ENCODE measurements at regions not wholly inside any gene's neighbourhood (a gene's known extent, or its start where the extent isn't known, plus 50 kb on each side); places are given as distances from the start of the nearest gene placed in this dataset.
"Not testable (repeated sequence)": the region's sequence is repeated elsewhere in the genome, so short reads cannot be mapped to it uniquely, and the experiment has no call there.

DNA sequence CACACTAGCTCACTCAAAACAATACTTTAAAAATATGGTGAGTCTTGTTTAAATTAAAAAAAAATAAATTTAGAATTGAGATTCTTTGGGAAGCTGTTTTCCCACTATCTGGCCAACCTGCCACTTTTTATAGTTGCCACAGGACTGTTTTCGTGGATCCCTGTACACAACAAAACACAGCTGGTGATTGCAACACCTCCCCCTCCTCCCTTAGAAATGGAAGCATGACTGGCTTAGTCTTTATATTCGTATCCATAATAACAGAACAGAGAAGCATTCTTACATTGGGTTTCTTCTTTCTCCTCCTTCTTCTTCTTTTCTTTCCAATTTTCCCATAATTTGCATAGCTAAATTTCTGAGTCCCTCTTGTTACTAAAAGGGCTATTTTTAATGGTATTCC, 79.5 kb upstream of the GJB6 start:
- DNase-seq, result no peak

DNA sequence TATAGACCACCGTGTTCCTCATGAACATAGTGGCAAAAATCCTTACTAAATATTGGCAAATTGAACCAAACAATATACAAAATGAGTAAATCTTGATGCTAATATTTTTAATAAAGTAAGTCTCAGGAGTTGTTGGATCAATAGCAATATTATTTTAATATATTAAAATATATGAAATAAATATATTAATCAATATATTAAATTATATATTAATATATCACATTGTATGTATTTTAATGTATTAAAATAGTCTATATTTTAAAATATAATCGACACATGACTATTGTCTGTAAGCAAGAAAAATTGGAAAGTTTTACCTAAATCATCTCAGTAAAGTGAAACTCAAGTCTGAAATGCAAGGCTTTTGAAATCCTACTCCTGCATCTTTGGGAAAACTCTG, 78.9 kb upstream of the GJB6 start:
- no peak for DNase-seq

DNA sequence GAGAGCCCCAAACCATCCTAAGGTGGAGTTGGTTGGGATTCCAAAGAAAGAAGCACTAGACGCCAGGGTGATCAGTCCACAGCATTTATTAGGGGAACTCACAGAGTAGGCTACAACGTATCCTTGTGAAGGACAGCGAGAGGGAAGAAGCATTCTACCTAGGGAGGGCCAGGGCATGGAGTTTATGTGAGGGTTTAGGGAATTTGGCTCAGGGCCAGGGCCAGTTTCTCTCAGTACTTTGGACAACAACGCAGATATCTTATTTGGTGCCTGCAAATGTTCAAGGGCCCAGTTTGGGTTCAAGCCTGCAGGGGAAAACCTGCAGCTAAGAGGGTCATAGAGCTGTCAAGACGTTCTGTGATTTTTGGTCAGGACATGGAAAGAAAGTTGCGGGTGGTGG, 73.9 kb upstream of the GJB6 start:
- DNase-seq, result no peak

DNA sequence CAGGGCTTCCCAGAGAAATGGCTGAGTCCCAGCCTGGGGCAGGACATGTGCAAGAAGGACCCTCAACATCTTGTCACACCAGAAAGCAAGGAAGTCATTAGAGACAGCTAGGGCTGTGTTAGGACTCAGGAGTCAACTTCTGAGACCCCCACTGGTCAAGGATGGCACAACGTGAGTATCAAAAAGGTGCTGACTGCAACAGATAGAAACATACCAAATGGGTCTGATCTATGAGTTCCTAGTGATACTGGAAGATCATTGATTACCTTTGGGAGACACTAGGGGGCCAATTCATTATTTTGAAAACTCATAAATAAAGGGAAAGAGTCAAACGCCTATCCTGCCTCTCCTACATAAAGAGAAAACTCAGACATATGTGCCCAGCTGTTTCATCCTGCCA, 73.5 kb upstream of the GJB6 start:
- no peak for DNase-seq

DNA sequence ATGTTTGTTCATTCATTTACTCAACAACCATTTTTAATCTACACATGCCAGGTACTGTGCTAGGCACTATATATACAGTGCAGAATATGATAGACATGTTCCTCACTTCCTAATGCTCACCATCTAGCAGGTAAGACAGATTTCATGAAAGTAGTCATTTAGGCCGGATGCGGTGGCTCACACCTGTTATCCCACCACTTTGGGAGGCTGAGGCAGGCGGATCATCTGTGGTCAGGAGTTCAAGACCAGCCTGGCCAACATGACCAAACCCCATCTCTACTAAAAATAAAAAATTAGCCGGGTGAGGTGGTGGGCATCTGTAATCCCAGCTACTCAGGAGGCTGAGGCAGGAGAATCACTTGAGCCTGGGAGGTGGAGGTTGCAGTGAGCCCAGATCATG, 71.9 kb upstream of the GJB6 start:
- DNase-seq, result not testable (repeated sequence)

DNA sequence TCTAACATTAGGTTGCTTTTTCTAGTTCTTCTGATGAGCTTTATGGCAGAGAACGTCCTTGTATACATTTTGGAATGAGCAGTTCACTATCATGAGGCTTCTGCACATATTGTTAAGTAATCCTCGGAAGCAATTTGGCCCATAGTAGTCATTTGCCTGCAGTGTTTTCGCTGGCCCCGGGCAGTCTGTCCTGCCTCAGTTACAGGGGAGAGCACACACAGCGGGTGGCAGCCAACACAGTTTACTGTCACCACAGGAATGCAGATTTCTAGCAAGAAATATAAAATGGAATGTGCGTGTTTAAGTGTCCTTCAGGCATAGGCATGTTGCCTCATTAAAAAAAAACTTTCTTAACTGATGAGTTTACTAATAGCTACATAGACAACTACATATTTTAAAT, 71.5 kb upstream of the GJB6 start:
- peak; percentile 87 for DNase-seq

DNA sequence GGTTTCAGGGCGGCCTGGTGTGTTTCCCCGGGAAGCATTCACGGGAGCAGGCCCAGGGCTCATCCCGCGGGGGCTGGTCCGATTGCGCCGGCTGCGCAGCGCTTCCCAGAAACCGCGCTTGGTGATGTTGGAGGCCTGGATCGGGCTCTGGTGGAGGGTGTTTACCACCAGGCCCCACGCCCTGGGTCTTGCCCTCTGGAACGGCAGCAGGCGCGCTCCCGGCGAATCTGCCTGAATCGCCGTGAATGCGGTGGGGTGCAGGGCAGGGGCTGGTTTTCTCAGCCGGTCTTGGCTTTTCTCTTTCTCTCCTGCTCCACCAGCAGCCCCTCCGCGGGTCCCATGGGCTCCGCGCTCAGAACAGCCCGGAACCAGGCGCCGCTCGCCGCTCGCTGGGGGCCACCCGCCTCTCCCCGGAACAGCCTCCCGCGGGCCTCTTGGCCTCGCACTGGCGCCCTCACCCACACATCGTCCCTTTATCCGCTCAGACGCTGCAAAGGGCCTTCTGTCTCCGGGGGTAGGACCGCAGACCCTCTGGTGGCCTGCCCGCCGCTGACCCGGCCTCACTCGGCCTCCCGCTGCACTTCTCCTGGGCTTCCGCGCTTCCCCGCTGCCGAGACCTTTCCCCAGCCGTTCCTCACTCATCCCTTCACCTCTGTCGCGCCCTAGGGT, 69.4 kb upstream of the GJB6 start:
- DNase-seq, result peak; percentile 21

DNA sequence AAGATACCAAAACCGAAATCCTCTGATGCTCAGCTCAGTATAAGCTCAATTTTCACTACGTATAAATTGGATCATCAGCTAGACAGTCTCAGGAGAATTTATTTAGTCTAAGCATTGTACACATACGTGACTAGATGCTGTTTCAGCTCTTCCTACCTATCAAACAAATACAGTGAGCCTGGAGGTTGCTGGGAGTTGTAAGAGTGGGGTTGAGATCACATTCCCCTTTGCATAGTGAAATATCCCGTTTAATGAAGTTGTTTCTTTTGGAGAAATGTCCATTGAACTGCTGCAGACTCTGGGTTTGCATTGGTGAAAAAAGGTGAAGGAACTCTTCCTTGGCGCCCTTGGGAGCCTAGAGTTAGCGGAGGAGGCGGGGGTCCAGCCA, 68.9 kb upstream of the GJB6 start:
- no peak for DNase-seq

DNA sequence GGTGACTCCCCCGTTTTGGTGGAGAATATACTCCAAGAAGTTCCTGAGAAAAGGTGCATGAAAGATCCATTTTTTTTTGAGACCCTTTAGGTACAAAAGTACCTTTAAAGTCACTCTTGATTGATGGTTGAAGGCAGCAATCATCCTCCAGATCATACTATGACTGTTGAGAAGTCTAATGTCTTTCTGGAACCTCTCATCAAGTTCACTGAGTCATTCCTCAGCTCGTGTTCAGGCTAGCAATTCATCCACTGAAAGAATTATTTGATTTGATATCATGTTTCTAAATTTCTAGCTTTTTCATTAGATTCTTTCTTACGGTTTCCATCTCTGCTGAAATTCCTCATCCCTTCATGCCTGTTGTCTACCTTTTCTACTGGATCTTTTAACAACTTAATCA, 65.1 kb upstream of the GJB6 start:
- DNase-seq, result no peak

DNA sequence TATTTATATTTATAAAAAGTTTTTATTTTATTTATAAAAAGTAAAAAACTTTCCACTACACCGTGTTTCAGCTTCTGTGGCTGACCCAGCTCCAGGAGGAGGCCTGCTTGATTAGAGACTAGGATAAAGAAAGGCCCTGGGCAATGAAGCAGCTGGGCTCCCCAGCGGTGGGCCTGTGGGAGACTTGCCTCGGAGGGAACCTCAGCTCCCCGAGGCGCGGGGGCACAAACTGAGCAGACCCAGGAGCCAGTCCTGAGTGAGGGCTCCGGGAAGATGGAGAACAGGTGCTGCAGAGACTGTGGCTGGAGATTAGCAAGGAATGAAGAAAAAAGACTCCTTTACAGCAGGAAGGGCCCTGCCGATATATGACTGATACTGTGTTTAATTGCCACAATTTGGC, 63.8 kb upstream of the GJB6 start:
- DNase-seq, result no peak

DNA sequence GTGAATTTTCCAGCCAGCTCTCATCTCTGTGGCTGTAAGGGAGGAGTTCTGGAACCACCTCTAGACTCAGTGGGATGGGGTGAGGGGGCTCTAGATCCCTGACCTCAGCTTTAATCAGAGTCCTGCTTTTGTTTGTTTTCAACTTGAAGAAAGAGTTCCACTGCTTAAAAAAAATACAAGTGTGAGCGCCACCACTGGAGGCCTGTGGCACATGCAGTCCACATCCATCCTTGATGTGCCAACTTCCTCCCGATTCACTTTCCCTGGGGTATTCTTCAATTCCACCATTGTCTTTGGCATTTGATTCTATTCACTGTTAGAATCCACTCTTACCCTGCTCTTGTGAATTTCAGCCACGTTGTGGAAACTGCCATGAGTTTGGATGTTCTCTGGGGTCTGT, 62.4 kb upstream of the GJB6 start:
- no peak for DNase-seq

DNA sequence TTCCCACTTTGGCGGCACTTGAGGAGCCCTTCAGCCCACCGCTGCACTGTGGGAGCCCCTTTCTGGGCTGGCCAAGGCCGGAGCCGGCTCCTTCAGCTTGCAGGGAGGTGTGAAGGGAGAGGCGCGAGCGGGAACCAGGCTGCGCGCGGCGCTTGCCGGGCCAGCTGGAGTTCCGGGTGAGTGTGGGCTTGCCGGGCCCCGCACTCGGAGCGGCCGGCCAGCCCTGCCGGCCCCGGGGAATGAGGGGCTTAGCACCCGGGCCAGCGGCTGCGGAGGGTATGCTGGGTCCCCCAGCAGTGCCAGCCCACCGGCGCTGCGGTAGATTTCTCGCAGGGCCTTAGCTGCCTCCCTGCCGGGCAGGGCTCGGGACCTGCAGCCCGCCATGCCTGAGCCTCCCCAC, 60.2 kb upstream of the GJB6 start:
- not testable (repeated sequence) for DNase-seq

DNA sequence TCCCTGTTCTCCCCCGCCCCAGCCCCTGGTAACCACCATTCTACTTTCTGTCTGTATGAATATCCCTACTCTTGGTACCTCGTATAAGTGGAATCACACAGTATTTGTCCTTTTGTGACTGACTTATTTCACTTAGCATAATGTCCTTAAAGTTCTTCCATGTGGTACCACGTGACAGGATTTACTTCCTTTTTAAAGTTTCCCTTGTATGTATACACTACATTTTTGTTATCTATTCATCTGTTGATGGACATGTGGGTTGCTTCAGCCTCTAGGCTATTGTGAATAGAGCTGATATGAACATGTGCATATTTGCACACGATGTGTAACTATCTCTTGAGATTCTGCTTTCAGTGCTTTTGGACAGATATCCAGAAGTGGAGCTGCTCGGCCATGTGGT, 59.6 kb upstream of the GJB6 start:
- DNase-seq, result no peak

DNA sequence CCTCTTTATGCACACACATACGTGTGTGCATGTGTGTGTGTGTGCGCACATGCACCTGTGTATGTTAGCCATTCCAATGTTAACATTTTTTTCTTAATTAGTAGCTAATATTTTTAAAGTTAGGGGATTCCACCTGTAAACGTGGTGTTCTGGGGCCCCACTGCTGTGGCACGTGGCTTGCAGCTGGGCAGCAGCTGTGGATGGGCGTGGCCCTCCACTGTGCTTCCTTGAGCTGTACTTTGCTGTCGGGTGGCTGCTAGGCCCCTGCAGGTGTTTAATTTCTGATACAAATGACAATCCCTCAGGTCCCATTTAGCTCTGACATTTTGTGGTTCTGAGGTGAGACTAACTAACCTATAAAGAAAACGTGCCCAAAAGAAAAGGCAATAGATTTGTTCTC, 58.9 kb upstream of the GJB6 start:
- no peak for DNase-seq

DNA sequence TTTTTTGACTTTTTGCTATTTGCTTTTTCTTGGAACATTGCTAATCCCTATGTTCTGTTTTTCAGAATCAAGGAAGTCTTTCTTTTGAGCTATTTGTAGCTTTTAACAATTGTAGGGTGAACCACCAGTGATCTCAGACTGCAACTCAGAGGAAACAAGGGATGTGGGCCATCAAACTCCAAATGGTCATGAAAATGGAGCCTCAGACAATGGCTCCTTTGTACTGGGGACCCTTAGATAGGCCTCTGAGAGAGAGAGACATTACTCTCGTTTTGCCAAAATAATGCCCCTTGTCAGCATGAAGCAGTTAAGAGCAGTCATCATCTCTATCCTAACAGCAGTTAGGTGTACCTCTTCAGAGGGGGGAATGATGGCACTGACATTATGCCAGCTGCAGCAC, 56.4 kb upstream of the GJB6 start:
- no peak for DNase-seq

DNA sequence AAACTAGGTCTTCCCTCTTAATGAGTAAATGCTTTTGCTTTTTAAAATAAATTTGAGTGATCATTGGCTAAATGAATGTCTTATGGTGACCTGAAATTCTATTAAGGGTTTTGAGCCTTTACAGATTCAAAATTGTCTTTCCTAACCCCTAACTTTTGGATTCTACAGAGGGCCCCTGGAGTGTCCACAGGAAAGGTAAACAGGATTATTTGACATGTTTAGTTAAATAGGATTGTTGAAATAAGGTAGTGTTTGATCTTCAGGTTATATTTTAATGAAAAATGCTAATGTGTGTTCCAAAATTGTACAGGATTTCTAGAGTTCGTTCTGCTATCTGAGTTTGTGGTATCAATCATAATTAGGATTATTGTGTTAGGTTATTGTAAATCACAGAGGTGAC, 55.9 kb upstream of the GJB6 start:
- no peak for DNase-seq

DNA sequence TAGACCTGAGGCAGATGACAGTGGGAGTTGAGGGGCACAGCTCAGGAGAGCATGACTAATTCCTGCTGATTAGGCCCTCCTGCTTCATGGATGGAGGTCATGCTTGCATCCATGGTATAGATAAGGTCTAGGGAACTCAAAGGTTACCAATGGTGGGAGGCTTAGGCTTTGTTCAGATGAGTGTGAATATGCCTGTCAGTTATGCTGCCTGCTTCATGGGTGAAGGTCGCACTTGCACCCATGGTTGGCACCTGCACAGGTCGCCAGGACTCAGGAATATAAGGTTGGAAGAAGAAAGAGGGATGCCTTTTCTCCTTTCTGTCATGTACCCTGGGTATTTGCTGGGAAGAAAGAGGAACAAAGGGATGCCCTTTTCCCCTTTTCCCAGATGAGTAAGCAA, 53.4 kb upstream of the GJB6 start:
- DNase-seq, result no peak

All from fibroblast of skin of right quadriceps (primary cell).